GM12873 (cell line): ENCODE measurements at regions not wholly inside any gene's neighbourhood (a gene's known extent, or its start where the extent isn't known, plus 50 kb on each side); places are given as distances from the start of the nearest gene placed in this dataset.

Experiments used
- TF ChIP-seq, protein P1 (sequence below): IDR thresholded peaks from 2 replicates; pipeline ENCODE4 v1.5.1; 2012; ENCODE audit warnings: low read depth, mild to moderate bottlenecking, moderate library complexity, low read length, control low read depth; ENCODE audit not compliant: insufficient read depth; ENCODE audit errors: missing control alignments

DNA sequence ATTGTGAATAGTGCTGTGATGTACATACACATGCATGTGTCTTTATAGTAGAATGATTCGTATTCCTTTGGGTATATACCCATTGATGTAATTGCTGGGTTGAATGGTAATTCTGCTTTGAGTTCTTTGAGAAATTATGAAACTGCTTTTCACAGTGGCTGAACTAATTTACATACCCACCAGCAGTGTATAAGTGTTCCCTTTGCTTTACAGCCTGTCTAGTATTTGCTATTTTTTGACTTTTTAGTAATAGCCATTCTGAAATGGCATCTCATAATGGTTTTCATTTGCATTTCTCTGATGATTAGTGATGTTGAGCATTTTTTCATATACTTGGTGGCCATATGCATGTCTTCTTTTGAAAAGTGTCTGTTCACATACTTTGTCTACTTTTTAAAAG lies 54.5 kb upstream of the FAM78B start:
- TF ChIP-seq, protein P1, sequence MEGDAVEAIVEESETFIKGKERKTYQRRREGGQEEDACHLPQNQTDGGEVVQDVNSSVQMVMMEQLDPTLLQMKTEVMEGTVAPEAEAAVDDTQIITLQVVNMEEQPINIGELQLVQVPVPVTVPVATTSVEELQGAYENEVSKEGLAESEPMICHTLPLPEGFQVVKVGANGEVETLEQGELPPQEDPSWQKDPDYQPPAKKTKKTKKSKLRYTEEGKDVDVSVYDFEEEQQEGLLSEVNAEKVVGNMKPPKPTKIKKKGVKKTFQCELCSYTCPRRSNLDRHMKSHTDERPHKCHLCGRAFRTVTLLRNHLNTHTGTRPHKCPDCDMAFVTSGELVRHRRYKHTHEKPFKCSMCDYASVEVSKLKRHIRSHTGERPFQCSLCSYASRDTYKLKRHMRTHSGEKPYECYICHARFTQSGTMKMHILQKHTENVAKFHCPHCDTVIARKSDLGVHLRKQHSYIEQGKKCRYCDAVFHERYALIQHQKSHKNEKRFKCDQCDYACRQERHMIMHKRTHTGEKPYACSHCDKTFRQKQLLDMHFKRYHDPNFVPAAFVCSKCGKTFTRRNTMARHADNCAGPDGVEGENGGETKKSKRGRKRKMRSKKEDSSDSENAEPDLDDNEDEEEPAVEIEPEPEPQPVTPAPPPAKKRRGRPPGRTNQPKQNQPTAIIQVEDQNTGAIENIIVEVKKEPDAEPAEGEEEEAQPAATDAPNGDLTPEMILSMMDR, result no peak

DNA sequence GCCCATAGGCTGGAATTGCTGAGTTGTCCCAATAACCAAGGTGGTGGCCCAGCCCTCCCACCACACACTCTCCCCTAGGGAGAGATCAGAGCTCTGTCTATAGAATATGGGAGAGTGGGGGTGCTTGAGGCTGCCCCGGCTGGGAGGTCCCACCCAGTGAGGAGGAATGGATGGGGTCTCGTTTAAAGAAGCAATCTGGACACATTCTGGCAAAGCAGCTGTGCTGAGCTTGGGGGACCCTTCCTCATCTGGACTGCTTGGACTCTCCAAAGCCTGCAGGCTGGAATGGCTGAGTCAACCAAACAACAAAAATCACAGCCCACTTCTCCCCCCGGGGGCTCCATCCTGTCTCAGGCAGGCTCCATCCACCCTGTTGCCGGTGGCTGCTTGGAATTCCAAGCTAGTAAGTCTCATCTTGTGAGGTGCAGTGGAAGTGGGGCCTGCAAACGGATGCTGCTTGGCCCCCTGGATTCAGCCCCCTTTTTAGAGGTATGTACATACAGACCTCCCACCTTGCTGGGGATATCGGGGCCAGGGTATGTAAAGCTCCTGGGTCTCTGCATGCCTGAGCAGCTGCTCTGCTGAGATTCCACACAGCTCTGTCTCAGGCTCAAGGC lies 67.1 kb upstream of the FAM78B start:
- TF ChIP-seq, protein P1, result no peak

DNA sequence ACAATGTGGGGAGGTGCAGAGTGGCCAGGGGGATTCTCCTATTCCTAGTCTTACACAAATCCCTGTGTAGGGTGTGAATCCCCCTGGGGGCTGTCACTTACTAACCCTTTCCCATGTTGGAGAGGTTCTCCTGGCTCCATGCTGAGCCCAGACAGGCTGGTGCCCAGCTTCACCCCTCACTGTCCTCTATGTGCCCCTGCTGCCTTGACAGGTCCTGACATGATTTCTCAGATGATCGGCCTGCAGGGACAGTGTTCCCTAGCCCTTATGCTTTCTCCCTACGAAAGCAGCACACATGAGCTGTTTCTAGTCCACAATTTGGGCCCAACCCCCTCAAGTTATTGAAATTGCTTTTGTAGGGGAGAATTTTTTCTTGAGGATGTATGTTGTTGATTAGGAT lies 68.9 kb upstream of the FAM78B start:
- TF ChIP-seq, protein P1, result no peak

DNA sequence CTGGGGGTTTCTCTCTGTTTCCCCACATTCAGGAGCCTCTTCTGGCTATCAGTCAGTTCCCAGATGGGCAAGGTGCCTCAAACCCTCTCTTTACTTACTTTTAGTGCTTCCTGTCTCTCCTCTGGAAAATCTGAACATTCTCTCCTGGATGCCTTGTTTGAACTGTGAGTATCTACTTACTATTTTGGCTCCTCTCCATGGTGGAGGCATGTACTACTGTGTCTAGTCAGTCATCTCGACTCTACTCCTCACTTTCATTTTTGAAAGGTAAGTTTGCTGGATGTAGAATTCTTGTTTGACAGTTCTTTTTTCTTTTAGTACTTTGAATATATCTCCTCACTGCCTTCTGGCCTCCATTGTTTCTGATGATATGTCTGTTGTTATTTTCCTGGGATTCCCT lies 70.9 kb upstream of the FAM78B start:
- TF ChIP-seq, protein P1, result no peak

DNA sequence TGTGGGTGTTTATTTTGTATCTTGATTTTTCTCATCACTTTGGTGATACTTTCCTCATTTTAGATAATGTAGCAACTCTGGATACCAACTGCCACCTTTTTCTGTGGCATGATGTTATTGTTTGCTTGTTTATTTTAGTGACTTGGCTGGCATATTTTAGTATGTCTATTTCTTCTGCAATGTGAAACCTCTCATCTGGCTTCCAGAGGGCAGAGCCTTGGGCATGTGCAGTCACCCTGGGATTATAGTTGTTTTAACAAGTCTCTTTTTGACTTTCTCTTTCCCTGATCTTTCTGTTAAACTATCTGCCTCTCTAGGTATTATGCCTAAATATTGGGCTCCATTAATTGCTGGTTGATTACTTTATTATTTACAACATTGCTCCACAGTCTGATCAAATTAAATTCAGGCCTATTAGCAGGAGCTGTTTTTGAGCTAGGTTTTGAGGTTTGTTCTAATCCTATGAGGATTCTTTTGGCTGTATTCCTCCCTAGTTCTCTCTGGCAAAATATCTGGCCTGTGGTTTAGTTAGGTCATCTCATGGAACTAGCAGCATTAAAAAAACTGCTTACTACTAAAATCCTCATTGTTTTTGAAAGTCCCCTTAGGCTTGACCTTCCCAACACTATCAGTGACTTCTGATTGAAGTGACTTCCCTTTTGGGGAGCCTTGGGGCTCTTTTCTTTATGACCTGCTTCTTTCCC lies 86.4 kb upstream of the FAM78B start:
- TF ChIP-seq, protein P1, result no peak

DNA sequence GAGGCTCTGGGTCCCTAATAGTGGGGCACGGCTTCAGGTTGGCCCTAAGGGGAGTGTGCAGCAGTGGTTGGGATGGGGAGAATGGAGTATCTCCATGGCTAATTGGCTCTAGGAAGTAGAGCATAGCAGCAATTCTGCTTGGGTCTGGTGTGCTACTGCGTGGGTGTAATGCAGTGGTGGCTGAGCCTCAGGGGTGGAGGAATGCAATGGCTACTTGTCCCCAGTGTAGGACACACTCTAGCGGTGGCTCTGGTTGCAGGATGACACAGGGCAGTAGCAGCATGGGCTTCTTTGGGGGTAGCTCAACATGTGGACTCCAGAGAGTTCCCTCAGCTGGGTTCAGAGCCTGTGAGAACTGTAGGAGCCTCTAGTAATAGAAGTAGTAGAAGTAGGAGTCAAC lies 91.2 kb upstream of the FAM78B start:
- TF ChIP-seq, protein P1, result peak; percentile 19

DNA sequence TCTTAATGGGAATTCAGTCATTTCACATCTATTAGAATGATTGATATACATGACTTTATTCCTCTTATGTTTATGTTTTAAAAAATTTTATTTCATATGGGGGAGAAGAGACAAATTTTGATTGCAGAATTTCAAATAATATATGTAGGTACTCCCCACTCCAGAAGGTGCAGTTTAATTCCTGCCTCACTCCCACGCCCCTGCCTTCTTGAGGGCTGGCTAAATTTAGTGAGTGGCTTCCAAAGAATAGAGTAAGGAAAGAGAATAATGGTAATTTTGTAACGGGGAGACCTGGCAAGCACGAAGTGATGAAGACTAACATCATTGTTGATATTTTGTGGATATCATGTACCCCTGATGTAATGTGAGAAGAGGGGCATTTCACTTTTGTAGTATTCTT lies 94.7 kb upstream of the FAM78B start:
- TF ChIP-seq, protein P1, result no peak
